HG02840 (cell line): ENCODE measurements at regions not wholly inside any gene's neighbourhood (a gene's known extent, or its start where the extent isn't known, plus 50 kb on each side); places are given as distances from the start of the nearest gene placed in this dataset.
"Not testable (repeated sequence)": the region's sequence is repeated elsewhere in the genome, so short reads cannot be mapped to it uniquely, and the experiment has no call there.

Experiments
- ATAC-seq: cut with Tn5 transposase; IDR thresholded peaks from one replicate; pipeline ENCODE4 v1.9.1; 2021; ENCODE audit warnings: mild to moderate bottlenecking, moderate library complexity, moderate number of reproducible peaks; ENCODE audit not compliant: unreplicated experiment, low FRiP score

DNA sequence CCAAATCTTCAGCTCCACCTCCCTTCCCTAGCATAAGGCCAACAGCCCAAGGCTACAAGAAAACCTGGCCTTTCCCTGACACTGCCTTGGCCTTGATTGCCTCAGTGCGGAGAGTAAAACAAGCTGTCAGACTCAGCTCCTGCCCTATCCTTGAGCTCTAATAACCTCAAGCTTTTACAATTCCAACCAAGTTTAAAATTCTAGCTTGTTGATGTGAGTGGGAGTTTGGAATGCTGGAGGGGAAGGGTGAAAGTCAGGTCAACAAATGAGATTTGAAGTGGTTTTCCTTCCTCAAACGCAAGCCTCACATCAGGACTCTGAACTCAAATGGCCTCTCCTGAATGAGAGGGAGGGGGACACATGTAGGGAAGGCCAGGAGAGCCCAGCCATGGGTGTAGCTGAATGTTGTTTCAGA, 197.0 kb upstream of the VLDLR start:
- no peak for ATAC-seq

DNA sequence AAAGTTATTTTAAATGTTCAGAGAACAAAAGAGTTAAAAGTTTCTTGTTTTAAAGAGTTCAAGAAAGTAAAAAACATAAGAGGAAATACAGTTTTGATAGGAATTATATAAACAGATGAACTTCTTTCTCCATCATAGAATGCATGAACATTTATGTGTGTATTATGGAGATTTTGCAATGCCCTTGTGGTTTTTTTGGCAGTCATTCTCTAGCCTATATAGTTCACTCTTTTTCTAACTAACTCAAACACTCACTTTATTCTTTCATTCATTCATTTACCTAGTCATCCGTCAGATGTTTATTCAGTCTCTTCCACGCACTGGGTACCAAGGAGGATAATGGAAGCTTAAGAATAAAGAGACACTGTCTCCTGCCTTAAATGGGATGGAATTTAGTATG, 195.9 kb upstream of the VLDLR start:
- ATAC-seq: no peak

DNA sequence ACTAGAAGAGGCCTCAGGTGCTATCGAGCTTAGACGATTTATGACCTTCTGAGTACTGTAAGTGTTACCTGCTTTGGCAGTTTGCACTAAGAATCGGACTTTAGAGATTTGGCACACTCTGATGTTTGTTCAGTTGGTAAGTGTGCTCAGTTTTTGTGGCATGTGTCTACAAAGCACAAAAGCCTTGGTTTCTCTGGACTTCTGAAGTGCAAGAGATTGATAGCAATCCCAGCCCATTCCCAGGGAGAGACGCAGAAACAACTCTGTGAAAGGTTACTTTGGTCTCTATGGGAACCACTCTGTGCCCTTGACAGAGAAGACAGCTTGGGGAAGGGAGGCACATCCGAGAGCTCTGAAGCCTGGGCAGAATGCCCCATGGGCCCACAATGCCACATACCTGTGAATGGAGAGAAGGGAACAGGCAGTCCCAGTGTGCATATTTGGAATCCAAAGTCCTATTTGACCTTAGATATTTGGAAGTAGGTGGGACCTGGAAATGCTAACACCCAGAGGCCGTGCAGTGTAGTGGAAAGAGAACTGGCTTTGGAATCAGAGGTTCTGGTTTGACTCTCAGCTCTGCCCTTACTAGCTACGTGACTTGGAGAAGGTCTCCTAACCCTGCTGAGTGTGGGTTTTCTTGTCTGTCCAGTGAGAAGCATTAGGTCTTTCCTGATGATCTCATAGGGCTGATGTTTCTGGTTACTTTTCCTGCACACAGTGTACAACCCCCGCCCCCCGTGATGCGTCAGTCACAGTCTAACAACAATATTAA, 194.3 kb upstream of the VLDLR start:
- ATAC-seq: no peak

DNA sequence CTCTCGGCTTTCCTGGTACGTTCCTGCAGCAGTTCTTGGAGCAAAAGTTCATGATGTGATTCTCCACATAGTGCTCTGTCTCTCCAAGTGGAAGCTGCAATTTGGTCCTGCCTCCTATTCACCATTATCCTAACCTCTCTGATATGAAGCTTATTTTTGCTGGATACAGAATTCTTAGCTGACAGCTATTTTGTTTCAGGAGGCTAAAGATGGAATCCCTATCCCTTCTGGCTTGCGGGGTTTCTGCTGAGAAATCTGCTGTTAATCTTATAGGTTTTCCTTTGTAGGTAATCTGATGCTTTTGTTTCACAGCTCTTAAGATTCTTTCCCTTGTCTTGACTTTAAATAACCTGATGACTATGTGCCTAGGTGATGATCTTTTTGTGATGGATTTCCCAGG, 181.6 kb upstream of the VLDLR start:
- ATAC-seq: no peak

DNA sequence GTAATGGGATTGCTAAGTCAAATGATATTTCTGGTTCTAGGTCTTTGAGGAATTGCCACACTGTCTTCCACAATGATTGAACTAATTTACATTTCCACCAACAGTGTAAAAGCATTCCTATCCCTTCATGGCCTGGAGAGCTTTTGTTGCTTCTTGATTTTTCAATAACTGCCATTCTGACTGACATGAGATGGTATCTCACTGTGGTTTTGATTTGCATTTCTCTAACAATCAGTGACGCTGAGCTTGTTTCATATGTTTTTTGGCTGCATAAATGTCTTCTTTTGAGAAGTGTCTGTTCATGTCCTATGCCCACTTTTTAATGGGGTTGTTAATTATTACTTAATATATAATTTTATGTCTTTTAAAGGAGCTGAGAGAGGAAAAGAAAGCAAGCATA, 177.7 kb upstream of the VLDLR start:
- ATAC-seq: not testable (repeated sequence)

DNA sequence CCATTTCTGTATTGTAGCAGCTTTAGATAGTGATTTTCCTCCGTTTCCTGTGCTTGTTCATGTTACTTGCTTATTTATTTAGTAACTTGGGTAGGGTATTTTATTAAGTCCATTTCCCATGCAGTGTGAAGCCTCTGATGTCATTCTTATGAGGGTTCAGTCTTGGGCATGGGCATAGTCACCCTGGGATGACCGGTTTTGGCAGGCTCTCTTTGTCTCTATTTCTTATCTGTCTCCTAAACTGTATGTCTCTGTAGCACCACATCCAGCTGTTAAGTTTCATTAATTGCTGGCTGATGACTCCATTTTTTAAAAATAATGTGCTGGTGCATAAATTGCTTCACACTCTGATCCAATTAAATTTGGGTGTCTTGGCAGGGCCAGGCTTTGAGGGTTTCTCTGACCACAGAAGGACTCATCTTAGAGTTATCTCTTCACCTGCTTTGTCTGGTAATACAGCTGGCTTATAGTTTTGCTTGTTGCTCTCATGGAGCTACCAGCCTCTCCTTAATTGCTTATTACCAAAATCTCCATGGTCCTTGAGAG, 173.3 kb upstream of the VLDLR start:
- no peak for ATAC-seq

DNA sequence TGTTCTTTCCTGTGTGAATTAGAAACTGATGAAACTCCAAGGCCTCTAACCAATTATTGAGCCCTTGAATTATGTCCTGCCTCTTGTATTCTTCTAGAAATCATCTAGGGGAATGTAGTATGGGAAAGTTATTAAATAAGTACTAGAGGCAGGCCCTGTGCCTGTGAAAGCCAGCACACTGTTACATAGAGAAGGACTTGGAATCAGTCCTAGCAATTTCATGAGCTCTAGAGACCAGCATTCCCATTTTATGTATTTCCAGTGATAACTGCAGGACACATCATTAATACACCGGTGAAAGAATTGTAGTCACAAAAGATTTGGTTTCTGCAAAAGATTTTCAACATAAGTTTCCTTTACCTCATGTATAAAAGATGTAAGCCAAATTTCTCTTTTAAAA, 168.5 kb upstream of the VLDLR start:
- ATAC-seq: no peak

DNA sequence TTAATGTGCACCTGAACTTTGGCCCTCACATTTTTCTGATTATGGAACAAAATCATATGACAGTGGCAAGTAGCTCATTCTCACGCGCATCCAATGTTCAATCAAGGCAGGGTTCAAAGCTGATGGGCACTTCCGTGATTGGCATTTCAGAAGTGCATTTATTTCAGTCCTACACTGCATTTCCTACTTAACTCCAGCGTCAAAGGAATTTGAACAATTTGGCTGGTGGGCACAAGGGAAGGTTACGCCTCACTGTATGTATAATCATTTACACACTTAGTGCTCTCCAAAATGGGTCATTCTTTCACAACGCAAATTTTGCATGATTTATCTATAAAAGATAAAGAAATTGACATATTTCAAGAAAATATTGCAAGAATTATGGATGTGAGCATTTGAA, 167.9 kb upstream of the VLDLR start:
- ATAC-seq: no peak

DNA sequence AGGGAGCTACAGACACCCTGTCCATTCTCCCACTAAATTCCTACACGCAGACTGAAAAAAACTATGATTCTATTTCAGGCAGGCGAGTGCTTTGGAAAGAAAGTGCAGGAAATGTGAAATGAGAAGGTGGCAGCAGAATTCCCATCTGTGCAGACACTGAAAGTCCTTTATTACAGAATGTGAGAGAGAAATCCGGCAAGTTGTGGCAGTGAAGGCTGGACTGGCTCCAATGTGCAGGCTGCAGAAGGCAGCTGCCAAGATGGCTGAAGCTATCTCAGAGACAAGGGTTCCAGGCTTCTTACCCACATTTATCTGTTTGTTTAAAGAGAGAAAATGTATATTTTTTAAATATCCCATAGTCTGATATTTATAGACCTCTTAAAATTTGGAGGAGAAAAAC, 161.8 kb upstream of the VLDLR start:
- no peak for ATAC-seq

DNA sequence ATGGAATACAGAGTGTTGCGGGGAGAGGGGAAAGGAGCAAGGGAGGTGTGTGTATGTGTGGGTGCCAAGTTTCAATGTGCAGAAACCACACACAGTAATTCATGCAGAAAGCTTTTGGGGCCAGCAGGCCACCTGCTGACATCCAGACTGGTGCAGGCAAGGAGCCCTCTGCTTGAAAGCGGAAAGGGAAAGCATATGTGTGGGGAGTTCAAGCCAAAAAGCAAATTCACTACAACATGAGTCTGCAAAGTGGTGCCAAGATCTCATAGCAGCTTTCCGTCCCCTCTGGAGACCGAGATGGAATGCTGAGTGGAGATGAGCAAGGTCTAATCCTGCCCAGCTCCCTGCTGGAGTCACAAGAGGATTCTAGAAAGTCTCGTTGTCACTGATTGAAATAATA, 159.7 kb upstream of the VLDLR start:
- ATAC-seq: no peak

DNA sequence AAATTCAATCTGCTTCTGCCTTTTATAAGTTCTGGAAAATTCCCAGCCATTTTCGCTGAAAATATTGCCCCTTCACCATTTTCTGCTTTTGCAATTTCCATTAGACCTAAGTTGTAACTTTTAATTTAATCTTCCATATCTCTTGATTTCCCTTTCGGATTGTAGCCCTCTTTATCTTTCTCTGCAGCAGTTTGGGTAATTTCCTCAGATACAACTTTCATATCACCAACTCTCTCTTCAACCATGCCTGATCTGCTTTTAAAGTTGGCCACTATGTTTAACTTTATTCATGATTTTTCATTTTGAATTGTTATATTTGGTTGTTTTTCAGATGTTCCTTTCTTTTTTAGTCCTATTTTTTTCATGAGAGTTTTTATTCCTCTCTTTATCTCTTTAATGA, 157.0 kb upstream of the VLDLR start:
- ATAC-seq: no peak

DNA sequence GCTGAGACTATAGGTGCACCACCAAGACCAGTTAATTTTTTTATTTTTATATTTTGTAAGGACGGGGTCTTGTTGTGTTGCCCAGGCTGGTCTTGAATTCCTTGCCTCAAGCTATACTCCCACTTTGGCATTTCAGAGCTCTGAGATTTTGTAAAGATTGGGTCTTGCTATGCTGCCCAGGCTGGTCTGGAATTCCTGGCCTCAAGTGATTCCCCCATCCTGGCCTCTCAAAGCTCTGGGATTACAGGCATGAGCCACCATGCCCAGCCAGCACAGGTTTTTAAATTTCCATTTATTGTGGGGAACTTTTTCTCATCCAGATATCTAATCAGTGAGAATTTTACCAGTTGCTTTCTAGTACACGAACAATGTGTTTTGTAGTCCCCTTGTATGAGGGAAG, 156.1 kb upstream of the VLDLR start:
- ATAC-seq: no peak

DNA sequence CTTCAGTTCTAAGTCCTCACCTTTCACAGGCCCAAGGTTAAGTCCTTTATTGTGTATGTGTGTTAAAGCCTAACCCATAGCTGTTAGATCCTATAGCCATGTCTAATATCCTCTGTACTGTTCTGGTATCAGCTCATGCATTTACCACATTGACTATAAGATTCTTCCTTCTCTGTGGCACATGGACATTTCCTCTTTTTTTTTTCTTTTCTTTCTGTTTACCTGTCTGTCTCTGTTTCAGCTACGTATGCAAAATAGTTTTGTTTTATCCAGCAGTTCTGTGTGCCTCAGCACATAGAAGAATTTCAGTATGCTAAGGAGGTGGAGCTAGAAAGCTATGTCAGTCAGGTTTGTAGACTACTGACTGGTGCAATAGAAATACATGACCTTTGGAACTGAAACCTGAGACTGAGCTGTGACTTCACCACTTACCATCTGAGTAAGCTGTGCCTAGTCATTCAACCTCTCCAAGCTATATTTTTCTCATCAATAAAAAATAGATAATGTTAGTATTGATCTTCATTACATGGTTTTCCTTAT, 155.6 kb upstream of the VLDLR start:
- ATAC-seq: peak; percentile 98

DNA sequence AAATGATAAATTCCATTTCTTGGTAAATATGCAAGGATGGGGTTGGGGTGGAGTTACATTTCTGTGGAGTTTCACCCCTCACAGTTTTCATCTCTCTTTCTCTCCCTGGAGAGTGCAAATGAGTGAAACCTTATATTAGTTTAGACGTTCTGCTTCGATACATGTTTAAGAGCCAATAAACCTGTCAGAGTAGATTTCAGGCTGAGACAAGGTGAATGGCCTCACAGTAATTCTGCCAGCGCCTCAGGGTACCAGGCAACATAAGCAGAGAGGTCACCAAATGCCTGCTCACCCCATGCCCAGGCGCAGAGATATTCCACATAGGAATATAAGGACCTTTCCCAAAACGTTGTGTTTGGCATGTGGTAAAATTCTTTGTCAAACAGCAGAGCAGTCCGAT, 154.9 kb upstream of the VLDLR start:
- ATAC-seq: no peak

DNA sequence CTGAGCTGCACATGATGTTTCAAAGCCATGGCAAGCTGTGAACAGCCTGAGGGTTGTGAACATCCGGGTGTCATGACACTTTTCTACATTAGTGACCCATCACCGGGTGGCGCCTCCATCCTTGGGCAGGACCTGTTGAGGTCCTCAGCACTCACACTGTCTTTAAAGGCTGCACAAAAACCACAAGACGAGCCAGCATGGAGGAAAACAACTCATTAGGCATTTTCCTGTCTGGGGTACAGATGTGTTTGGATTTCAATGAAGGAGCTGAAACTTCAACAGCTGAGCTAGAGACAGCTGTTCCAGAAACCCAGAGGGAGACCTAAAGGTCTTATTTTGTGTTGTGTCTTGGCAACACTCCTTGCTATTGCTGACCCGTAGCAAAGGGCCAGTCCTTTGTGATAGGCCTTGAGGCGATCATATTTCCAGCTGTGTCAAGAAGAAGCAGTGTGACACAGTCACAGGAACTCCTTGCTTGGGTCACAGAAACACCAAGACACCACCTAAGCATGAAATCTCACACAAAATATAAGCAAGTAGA, 151.8 kb upstream of the VLDLR start:
- ATAC-seq: no peak

DNA sequence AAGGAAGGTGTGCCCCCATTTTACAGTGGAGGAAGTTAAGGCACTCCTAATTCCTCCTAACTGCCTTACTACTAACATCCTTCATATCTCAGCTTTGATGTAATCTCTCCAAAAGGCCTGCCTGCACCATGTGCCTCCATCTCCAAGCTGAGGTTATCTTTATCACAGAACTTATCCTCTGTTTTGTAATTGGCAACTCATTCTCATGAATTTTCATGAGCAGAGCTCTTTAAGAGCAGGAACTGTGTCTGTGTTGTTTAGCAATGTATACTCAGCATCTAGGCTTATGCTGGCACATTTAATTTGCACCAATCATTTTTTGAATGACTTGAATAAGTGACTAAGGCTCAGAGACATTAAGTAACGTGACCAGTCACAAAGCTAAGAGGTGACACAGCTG, 147.9 kb upstream of the VLDLR start:
- ATAC-seq: no peak

DNA sequence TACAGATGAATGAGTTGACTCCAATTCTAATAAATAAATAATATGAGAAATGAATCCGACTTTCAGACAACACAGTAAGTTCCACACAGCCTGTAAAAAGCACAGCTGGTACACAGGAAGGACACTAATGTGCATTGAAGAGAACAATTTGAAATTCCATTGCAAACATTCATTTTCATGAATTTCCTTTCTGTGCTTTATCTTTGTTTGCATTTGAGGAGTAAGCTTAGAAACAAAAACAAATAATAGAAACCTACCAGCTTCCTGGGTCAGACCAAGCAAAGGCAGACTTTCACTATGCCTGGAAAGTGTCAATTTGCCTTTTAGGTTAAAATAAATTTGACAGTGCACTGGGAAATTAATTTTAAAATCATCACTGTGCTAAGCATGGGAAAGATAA, 143.8 kb upstream of the VLDLR start:
- no peak for ATAC-seq

DNA sequence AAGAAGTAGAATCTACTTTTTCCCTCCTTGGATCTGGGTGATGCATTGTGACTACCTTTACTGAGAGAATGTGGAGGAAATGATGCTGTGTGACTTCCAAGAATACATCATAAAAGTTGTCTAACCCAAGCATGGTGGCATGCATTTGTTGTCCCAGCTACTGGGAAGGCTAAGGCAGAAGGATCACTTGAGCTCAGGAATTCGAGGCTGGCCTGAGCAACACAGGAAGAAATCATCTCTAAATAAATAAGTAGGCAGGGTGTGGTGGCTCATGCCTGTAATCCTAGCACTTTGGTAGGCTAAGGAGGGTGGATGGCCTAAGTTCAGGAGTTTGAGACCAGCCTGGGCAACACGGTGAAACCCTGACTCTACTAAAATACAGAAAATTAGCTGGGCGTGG, 143.2 kb upstream of the VLDLR start:
- ATAC-seq: no peak

DNA sequence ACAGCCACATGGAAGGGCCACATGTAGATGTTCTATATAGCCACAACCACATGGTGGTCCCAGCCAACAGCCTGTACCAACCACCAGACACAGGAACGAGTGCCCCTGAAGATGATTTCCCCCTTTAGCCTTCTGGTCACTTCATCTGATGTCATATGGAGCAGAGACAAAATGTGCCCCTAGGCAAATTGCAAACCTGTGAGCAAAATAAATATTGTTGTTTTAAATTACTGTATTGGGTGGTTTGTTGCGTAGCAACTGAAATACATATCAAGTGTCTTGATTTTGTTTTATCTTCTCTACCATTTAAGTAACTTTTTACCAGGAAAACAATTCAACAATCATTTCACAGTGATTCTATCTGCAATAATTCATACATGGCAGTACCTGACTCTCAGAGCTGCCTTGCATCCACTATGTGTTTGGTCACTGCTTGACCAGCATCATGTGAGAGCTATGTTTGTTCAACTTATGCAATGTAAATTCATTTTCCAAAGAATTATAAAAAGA, 142.5 kb upstream of the VLDLR start:
- ATAC-seq: no peak

DNA sequence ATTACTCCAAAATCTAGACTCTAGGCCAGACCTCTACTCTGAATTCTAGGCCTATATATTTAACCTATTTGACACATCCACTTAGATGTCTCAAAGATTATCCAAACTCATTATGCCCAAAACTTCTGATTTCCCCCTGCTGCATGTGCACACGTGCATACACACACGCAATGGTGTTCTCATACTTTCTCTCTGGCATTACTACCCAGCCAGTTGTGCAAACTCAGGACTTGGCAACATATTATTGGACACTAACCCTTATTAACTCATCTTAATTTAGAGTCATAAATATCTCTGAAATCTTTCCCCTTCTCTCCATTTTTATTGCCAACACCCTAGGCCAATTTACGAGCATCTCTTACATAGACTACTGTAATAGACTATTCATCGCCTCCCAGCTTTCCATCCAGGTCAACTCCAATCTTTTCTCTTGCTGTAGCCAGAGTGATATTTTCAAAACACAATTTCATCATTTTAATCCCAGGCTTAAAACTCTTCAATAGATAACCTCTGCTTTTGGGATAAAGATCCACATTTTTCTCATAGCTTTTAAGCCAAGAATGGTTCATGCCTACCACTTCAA, 141.2 kb upstream of the VLDLR start:
- no peak for ATAC-seq

DNA sequence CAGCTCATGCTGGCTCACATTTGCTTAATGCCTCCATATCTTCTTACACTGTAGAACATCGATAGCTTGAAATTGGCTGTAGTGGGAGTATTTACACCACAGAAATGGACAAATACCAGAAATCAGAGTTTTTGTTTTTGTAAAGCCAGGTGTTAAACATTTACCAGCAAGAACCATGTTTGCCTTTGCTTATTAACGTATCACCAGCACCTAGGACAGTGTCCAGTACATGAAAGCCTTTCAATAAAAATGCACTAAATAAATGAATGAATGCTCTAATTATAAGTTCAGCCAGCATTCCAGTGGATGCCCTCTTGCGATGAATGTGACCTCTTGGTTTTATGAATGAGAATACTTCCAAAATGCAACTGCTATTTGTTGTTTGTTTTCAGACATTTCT, 140.4 kb upstream of the VLDLR start:
- ATAC-seq: no peak
